ENCODE measurements at regions not wholly inside any gene's neighbourhood (a gene's known extent, or its start where the extent isn't known, plus 50 kb on each side); places are given as distances from the start of the nearest gene placed in this dataset.

DNA sequence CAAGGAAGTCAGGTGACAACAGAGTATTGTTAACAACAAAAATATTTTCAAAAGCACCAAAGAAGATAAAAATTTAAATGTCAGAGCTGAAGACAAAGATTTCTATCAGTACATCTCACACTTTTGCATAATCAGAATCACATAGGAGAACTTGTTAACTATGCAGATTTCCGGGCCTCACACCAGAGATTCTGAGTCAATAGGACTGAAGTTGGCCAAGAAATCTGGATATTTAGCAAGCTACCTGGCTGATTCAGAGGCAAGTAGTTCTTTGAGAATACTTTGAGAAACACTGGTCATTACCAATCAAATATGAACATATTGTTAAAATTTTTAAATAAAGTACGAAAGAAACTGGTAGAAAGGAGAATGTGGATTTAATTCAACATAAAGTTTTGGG is 80.5 kb upstream of the GLIS3 start:
- no peak for TF ChIP-seq CTCF (IDR thresholded peaks at IDR 0.05)
- no peak for TF ChIP-seq POLR2A (IDR thresholded peaks at IDR 0.05)
- H3K9me3 ChIP-seq, result no peaks in the 10 kb centered on the region
- H3K36me3 ChIP-seq, result no peaks in the 10 kb centered on the region
- no peak overlapping the region for H3K4me3 ChIP-seq
- H3K4me1 ChIP-seq, result no peaks in the 10 kb centered on the region
- 81 to 89% methylated on average over 2 of the region's 2 CpGs for WGBS, 2 donors
- no peak for DNase-seq
- H3K27ac ChIP-seq, result no peak overlapping the region
- intact Hi-C loops (cut with DNase I), result loop anchor here (10.0 kb wide), 1 partner anchor 254 kb away; no protein-coding TSS in a partner anchor
- no peaks in the 10 kb centered on the region for H3K27me3 ChIP-seq

GRCh38 chr9:4375424-4376200 is 75.7 kb upstream of the GLIS3 start:
- no peak for DNase-seq
- 32 to 40% methylated on average over 7 of the region's 7 CpGs for WGBS, 2 donors
- peak in 4 of 6 experiments; percentile 12 to 49 (median 25) for TF ChIP-seq CTCF (IDR thresholded peaks at IDR 0.05)
- no peak for TF ChIP-seq POLR2A (IDR thresholded peaks at IDR 0.05)
- no peak overlapping the region for H3K4me3 ChIP-seq
- no peak overlapping the region for H3K27ac ChIP-seq
- H3K36me3 ChIP-seq, result no peaks in the 10 kb centered on the region
- H3K4me1 ChIP-seq, result no peaks in the 10 kb centered on the region
- no peaks in the 10 kb centered on the region for H3K9me3 ChIP-seq
- intact Hi-C loops (cut with DNase I), result no loop called here
- no peaks in the 10 kb centered on the region for H3K27me3 ChIP-seq

- no peak overlapping the region for H3K4me3 ChIP-seq
- no peaks in the 10 kb centered on the region for H3K36me3 ChIP-seq
- H3K4me1 ChIP-seq, result no peaks in the 10 kb centered on the region
- WGBS, 2 donors, result 43 to 61% methylated on average over 5 of the region's 5 CpGs
- no peaks in the 10 kb centered on the region for H3K27me3 ChIP-seq
- no peaks in the 10 kb centered on the region for H3K9me3 ChIP-seq
- H3K27ac ChIP-seq, result no peak overlapping the region
- no peak for DNase-seq
- intact Hi-C loops (cut with DNase I), result no loop called here
- TF ChIP-seq POLR2A (IDR thresholded peaks at IDR 0.05) (no peak), CTCF (IDR thresholded peaks at IDR 0.05) (no peak)
Measured at GRCh38 chr9:4371108-4371507, 71.2 kb upstream of the GLIS3 start.

DNA sequence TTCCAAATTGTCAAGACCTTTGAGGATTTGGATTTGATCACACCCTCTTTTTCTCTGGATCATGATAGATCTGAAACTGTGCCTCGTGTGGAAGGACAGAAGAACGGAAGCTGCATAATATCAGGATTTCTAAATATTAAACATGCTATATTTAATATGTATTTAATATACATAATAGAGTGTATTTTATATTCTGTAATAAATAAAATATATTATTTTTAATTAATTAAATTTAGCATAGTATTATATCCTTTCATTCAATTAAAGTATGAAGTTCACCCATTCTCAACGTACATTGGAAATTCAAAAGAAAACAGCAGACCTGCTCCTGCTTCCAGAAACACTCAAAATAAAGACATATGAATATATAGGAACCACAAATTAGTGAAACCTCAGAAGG is 70.6 kb upstream of the GLIS3 start:
- Histone ChIP-seq H3K4me3 (no peak overlapping the region), H3K27me3 (no peaks in the 10 kb centered on the region), H3K4me1 (no peaks in the 10 kb centered on the region), H3K9me3 (no peaks in the 10 kb centered on the region), H3K36me3 (no peaks in the 10 kb centered on the region), H3K27ac (no peak overlapping the region)
- DNase-seq, result no peak
- intact Hi-C loops (cut with DNase I), result no loop called here
- WGBS, 2 donors, result 81 to 86% methylated on average over 3 of the region's 3 CpGs
- TF ChIP-seq POLR2A (IDR thresholded peaks at IDR 0.05) (no peak), CTCF (IDR thresholded peaks at IDR 0.05) (no peak)

DNA sequence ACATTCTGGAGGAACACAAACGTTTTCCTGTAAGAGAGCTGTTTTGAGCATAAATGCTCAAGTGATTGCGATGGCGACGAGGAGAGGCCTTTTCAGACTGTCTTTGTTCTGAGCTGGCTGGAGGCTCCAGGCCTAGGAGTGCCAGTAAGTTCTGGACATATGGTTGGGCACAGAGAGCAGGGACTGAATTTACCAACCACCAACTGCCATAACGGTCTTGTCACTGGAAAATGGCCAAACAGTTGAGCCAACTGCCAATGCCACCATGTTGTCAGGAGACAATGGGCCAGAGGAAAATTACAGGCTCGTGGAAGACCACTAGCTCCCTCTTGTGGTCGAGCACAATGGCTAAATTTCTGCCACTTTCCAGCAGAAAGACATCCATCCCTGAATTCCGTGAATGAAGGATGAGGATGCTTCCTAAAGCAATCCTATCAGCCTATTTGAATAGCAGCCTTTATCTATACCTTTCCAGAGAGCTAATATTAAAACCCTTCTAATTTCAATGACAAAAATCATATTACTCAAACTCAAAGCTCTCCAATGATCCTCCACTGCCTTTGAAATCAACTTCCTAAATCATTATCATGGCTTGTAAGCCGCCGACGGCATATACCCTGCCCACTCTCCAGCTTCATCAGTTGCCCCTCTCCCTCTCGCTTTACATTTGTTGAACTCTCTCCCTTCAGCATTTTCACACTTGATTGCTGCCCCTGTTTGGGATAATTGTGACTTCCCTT is 66.9 kb upstream of the GLIS3 start:
- DNase-seq, result no peak
- no peak overlapping the region for H3K27ac ChIP-seq
- no peak overlapping the region for H3K4me3 ChIP-seq
- TF ChIP-seq CTCF (IDR thresholded peaks at IDR 0.05) (peak; percentile 31 to 82 (median 60)), POLR2A (IDR thresholded peaks at IDR 0.05) (no peak)
- H3K36me3 ChIP-seq, result no peaks in the 10 kb centered on the region
- no peaks in the 10 kb centered on the region for H3K9me3 ChIP-seq
- intact Hi-C loops (cut with DNase I), result loop anchor here (10.0 kb wide), 1 partner anchor 52 kb away; no protein-coding TSS in a partner anchor
- 62 to 69% methylated on average over 11 to 12 of the region's 12 CpGs for WGBS, 2 donors
- H3K27me3 ChIP-seq, result no peaks in the 10 kb centered on the region
- H3K4me1 ChIP-seq, result no peaks in the 10 kb centered on the region

Measured in esophagus squamous epithelium (tissue), 5 donors.